ENCODE measurements at regions not wholly inside any gene's neighbourhood (a gene's known extent, or its start where the extent isn't known, plus 50 kb on each side); places are given as distances from the start of the nearest gene placed in this dataset.

- Mint-ChIP-seq H3K4me3 (peak overlapping the region; percentile 57), H3K36me3 (ENCODE audit: low read depth) (peaks cover 43% of the 10 kb centered on the region), H3K27me3 (ENCODE audit: low read depth) (no peaks in the 10 kb centered on the region), H3K4me1 (ENCODE audit: low read depth) (peaks cover 78% of the 10 kb centered on the region), H3K9me3 (ENCODE audit: insufficient read depth) (no peaks in the 10 kb centered on the region), H3K27ac (peak overlapping the region; percentile 87)
- DNase-seq (peak; percentile 73), ATAC-seq (peak; percentile 41)
- CTCF ChIA-PET: interaction anchor here (0.6 to 6.6 kb wide), 16 partner anchors 11 to 239 kb away, joined by 3 to 69 read pairs (median 4); no protein-coding TSS in a partner anchor
- POLR2A ChIA-PET: interaction anchor here (0.7 to 8.5 kb wide), 5 partner anchors 17 to 94 kb away, joined by 3 to 94 read pairs (median 10); partner anchors contain the start of gene HMGB1
These were observed 50.5 kb upstream of the UBE2L5 start for GRCh38 chr13:30371649-30372265.
